Neural progenitor cell (in vitro differentiated cells): ENCODE measurements at regions not wholly inside any gene's neighbourhood (a gene's known extent, or its start where the extent isn't known, plus 50 kb on each side); places are given as distances from the start of the nearest gene placed in this dataset.

Experiments
- EZH2 ChIP-seq: fragments of 200-600 bp; sonication (generic); IDR thresholded peaks from 2 replicates; pipeline ENCODE4 v1.6.1; 2017; ENCODE audit warnings: antibody characterized with exemption, mild to moderate bottlenecking, moderate library complexity
- EZH2phosphoT487 ChIP-seq: fragments of 200-600 bp; sonication (generic); IDR thresholded peaks from 2 replicates; pipeline ENCODE4 v1.6.1; 2017; ENCODE audit warnings: antibody characterized with exemption
- TF ChIP-seq, protein P1 (sequence below): fragments of 200-600 bp; sonication (generic); IDR thresholded peaks from 2 replicates; pipeline ENCODE4 v1.5.1; 2017; ENCODE audit warnings: antibody characterized with exemption, mild to moderate bottlenecking

DNA sequence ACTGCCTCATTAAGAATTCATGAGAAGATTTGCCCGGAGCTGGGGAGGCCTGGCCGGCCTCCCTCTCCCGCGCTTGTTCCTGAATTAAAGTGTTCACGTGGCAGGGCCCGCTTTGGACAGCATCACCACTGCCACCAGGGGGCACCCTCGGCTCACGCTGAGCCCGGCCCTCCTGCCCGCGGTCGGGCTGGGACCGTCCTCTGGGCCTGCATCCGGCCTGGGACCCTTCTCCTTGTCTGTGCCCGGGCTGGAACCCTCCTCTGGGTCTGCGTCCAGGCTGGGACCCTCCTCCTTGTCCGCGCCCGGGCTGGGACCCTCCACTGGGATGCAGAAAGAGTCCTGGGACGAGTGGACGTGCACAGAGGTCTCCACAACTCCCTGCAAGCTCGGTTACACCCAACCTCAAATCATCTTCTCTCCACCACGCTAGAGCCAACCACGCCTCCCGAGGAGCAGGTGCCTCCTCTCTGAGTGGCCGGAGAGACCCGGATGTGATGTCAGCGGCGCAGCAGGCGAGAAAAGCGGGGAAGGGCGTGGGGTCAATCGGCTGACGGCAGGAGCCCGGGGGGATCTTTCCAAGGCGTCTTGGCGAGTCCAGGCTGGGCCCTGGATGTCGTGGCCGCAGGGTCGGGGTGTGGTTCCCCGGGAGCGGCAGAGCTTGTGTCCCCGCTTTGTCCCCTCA, 50.9 kb upstream of the DACT2 start:
- TF ChIP-seq, protein P1, sequence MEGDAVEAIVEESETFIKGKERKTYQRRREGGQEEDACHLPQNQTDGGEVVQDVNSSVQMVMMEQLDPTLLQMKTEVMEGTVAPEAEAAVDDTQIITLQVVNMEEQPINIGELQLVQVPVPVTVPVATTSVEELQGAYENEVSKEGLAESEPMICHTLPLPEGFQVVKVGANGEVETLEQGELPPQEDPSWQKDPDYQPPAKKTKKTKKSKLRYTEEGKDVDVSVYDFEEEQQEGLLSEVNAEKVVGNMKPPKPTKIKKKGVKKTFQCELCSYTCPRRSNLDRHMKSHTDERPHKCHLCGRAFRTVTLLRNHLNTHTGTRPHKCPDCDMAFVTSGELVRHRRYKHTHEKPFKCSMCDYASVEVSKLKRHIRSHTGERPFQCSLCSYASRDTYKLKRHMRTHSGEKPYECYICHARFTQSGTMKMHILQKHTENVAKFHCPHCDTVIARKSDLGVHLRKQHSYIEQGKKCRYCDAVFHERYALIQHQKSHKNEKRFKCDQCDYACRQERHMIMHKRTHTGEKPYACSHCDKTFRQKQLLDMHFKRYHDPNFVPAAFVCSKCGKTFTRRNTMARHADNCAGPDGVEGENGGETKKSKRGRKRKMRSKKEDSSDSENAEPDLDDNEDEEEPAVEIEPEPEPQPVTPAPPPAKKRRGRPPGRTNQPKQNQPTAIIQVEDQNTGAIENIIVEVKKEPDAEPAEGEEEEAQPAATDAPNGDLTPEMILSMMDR = peak; percentile 88
- TF ChIP-seq EZH2 (no peak), EZH2phosphoT487 (no peak)
